ENCODE measurements at regions not wholly inside any gene's neighbourhood (a gene's known extent, or its start where the extent isn't known, plus 50 kb on each side); places are given as distances from the start of the nearest gene placed in this dataset.

- TF ChIP-seq CTCF (conservative IDR thresholded peaks at IDR 0.05 in 1 of 2, IDR thresholded peaks at IDR 0.05 in 1 of 2; ENCODE audit: extremely low read depth in 1 of 2, insufficient read depth in 1 of 2, low read depth in 1 of 2, low read length in 2 of 2) (no peak), EZH2 (IDR thresholded peaks at IDR 0.05; ENCODE audit: borderline replicate concordance, low read length) (no peak)
These were observed 63.9 kb upstream of the CCDC180 start for GRCh38 chr9:97243606-97244005.
